Fibroblast of pulmonary artery (primary cell): ENCODE measurements at regions not wholly inside any gene's neighbourhood (a gene's known extent, or its start where the extent isn't known, plus 50 kb on each side); places are given as distances from the start of the nearest gene placed in this dataset.

ENCODE experiments used
- DNase-seq: peaks from one replicate; pipeline ENCODE4 v3.0.0-alpha.2; 2010; ENCODE audit warnings: low read depth
- H3K4me3 ChIP-seq: replicated peaks from 2 replicates; pipeline ENCODE4 v1.5.1; 2011; ENCODE audit warnings: low read depth, mild to moderate bottlenecking, control low read depth, low read length, moderate library complexity
- TF ChIP-seq, protein P1 (sequence below): IDR thresholded peaks from 2 replicates; pipeline ENCODE4 v1.5.1; 2011; ENCODE audit warnings: mild to moderate bottlenecking, control low read depth, low read length, inconsistent platforms; ENCODE audit errors: missing control alignments

DNA sequence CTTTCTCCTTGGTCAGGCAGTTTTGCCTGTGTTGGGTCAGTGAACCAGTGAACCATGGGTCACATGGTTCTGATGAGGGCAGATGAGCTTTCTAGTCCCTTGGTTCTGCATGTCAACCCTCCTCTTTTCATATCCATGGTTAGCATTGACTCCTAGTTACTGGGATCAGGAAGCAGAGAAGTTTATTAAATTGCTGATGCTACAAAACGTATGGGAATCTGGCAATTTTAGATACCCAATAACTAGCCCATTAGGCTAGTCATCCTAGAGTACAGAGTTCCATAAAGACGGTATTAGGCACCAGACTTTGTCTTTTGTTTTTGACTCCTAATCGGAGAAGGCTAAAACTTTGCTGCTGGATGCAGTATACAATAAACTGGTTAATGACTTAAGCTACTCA lies 273.1 kb downstream of the ATPSCKMT start:
- TF ChIP-seq, protein P1, sequence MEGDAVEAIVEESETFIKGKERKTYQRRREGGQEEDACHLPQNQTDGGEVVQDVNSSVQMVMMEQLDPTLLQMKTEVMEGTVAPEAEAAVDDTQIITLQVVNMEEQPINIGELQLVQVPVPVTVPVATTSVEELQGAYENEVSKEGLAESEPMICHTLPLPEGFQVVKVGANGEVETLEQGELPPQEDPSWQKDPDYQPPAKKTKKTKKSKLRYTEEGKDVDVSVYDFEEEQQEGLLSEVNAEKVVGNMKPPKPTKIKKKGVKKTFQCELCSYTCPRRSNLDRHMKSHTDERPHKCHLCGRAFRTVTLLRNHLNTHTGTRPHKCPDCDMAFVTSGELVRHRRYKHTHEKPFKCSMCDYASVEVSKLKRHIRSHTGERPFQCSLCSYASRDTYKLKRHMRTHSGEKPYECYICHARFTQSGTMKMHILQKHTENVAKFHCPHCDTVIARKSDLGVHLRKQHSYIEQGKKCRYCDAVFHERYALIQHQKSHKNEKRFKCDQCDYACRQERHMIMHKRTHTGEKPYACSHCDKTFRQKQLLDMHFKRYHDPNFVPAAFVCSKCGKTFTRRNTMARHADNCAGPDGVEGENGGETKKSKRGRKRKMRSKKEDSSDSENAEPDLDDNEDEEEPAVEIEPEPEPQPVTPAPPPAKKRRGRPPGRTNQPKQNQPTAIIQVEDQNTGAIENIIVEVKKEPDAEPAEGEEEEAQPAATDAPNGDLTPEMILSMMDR, result no peak
- H3K4me3 ChIP-seq, result no peak overlapping the region
- no peak for DNase-seq

DNA sequence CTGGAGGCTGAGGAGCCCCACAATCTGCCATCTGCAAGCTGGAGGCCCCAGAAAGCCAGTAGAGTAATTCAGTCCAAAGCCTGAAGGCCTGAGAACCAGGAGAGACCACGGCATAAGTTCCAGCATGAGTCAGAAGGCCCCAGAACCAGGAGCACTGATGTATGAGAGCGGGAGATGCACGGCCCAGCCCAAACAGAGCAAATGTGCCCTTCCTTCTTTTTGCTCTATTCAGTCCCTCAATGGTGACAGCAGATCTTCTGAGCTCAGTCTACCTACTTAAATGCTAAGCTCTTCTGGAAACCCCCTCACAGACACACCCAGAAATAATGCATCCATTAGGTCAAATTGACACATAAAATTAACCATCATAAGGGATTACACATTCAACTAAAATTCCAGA lies 277.6 kb downstream of the ATPSCKMT start:
- no peak for DNase-seq

DNA sequence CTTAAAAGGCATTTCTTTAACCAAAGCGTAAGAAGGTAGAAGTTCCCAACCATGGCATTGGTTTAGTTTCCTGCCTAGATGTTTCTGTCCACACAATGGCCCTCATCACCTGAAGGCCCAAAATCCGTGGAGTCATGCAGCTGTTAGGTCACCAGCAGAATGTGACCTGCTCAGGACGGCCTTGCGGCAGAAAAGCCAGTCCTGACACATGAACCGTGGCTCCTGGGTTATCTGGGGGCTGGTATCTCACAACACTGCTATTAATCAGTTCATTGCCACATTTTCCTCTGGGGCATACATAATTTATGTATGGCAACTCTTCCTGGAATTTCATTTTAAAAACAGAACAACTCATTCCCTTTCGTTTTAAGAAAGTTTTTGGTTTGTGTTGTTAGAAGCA lies 278.4 kb downstream of the ATPSCKMT start:
- TF ChIP-seq, protein P1, result no peak
- no peak overlapping the region for H3K4me3 ChIP-seq
- no peak for DNase-seq

More for the DNA sequence above, 277.6 kb downstream of the ATPSCKMT start:
- TF ChIP-seq, protein P1, result no peak
- no peak overlapping the region for H3K4me3 ChIP-seq

DNA sequence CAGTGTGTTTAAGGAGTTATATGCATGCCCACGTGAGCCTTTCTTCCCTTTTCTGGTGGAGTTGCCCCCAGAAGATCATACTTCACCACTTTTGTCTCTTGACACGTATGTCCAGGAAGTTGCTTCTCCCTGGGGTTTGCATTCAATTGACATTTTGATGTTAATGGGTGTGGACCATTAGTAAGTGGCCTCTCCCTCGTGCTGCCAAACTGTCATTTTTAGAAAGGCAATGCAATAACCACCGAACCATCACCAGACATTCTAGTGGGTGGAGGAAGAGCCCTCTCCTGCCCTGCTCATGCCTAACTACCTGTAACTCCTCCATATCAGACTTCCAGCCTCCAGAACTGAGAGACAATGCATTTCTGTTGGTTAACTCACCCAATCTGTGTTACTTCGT lies 290.8 kb downstream of the ATPSCKMT start:
- no peak for DNase-seq
- TF ChIP-seq, protein P1, result no peak
- H3K4me3 ChIP-seq, result no peak overlapping the region

DNA sequence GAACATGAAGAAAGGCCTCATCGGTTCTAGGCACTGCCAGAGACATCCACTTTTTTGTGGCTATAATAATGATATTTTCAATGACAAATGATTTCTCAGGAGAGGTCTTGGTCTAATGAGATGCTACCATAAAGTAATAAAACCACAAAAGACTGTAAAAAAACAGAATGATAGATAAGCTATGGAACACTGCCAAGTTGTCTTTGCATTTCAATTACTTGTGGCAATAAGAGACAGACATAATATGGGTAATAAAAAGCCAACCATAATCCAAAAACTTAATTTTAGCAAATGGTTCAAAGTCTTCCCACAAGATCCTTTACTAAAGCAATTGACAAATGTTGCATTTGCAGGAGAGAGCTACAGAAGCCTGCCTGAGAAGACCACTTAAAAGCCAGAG lies 292.5 kb downstream of the ATPSCKMT start:
- no peak for DNase-seq
- no peak overlapping the region for H3K4me3 ChIP-seq
- TF ChIP-seq, protein P1, result no peak

DNA sequence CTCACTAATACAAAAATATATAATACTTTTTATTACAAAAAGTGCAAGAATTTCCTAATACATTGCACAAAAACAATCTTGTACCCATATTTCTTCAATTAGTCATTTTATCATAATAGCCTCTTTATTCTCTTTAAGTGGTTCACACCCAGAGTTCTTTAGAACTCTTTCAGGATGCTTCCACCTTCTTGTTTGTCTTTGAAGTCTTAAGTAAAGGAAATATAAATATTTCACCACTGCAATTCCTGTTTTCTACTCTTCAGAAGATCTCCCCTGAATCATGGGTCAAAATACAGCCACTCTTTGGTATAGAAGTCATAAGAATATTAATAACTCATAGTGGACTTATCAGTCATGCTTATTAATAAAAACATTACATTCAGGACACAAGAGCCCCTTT lies 293.0 kb downstream of the ATPSCKMT start:
- DNase-seq, result no peak
- no peak overlapping the region for H3K4me3 ChIP-seq
- TF ChIP-seq, protein P1, result no peak

DNA sequence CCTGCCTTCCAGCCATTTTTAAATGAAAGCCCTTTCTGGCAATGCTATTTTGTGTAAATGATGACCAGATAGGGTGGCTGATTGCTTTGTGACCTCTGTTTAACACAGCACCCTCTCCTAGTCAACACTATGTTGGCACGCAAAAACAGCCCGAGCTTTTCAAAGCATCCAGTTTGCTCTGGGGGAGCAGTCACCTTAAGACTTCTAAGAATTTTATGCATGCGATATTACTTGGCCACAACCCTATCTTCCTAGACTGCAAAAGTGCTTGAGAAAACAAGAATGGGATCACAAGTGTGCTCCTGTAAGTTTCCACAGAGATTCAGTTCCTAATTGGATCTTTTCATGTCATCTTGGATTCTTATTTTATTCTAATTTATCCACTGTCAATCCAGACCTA lies 294.1 kb downstream of the ATPSCKMT start:
- TF ChIP-seq, protein P1, result no peak
- no peak overlapping the region for H3K4me3 ChIP-seq
- DNase-seq, result no peak
